IMR-90 (cell line): ENCODE measurements at regions not wholly inside any gene's neighbourhood (a gene's known extent, or its start where the extent isn't known, plus 50 kb on each side); places are given as distances from the start of the nearest gene placed in this dataset.

ENCODE experiments used
- ATAC-seq: fragments of 200-7000 bp; cut with Tn5 transposase; 2 replicates; pipeline ENCODE4 v1.9.1; 2020; ENCODE audit warnings: low read depth, mild to moderate bottlenecking, moderate library complexity
- BruUV-seq: library from RNA; stranded (reverse); fragments of 400-500 nt; replicated peaks from 2 replicates; lab custom pipeline; 2021; lab: Mats Ljungman, UMichigan
- CTCF ChIA-PET: fragments of 300-600 bp; formaldehyde crosslinking; extraction: SDS; loops from one replicate; lab custom pipeline; 2021; ENCODE audit warnings: antibody characterized with exemption; lab: Yijun Ruan, JAX
- POLR2A ChIA-PET: fragments of 300-600 bp; sonication (Branson Sonifier 250); formaldehyde crosslinking; loops from one replicate; lab custom pipeline; 2022; ENCODE audit warnings: antibody characterized with exemption; ENCODE audit not compliant: unreplicated experiment; lab: Charles Lee
- DNase-seq: peaks from one replicate; pipeline ENCODE4 v3.0.0; 2013
- H2AFZ ChIP-seq: replicated peaks from 2 replicates; pipeline ENCODE3; 2013; ENCODE audit warnings: low read length, mild to moderate bottlenecking; ENCODE audit not compliant: poor library complexity
- H2AK5ac ChIP-seq: 2 replicates; pipeline ENCODE4 v1.6.1; 2013; ENCODE audit warnings: low read depth, low read length, inconsistent platforms
- H2AK9ac ChIP-seq: replicated peaks from 2 replicates; pipeline ENCODE3; 2013; ENCODE audit warnings: mild to moderate bottlenecking, low read depth, low read length, moderate library complexity; ENCODE audit not compliant: poor library complexity
- H2BK120ac ChIP-seq: 2 replicates; pipeline ENCODE4 v1.6.1; 2013; ENCODE audit warnings: low read depth, low read length, inconsistent platforms
- H2BK15ac ChIP-seq: 3 replicates; pipeline ENCODE4 v1.6.1; 2013; ENCODE audit warnings: low read depth, low read length, inconsistent platforms
- H2BK20ac ChIP-seq: 2 replicates; pipeline ENCODE4 v1.6.1; 2013; ENCODE audit warnings: low read depth, mild to moderate bottlenecking, inconsistent platforms, low read length, moderate library complexity
- H2BK5ac ChIP-seq: 2 replicates; pipeline ENCODE4 v1.6.1; 2013; ENCODE audit warnings: mild to moderate bottlenecking, low read depth, low read length, inconsistent platforms; ENCODE audit not compliant: poor library complexity, severe bottlenecking
- H3K14ac ChIP-seq: replicated peaks from 2 replicates; pipeline ENCODE4 v1.6.1; 2013; ENCODE audit warnings: low read depth, low read length, inconsistent platforms
- H3K18ac ChIP-seq: 2 replicates; pipeline ENCODE4 v1.6.1; 2013; ENCODE audit warnings: low read depth, low read length, control low read depth
- H3K23ac ChIP-seq: 2 replicates; pipeline ENCODE4 v1.6.1; 2013; ENCODE audit warnings: low read depth, low read length, inconsistent platforms
- H3K27ac ChIP-seq: 2 replicates; pipeline ENCODE4 v1.5.1; 2013; ENCODE audit warnings: mild to moderate bottlenecking, control low read depth, low read length; ENCODE audit not compliant: insufficient read depth
- H3K27me3 ChIP-seq: 2 replicates; pipeline ENCODE4 v1.6.1; 2013; ENCODE audit warnings: low read length; ENCODE audit not compliant: control insufficient read depth, insufficient read depth
- H3K36me3 ChIP-seq: 2 replicates; pipeline ENCODE4 v1.6.1; 2013; ENCODE audit warnings: low read length, mixed read lengths; ENCODE audit not compliant: control insufficient read depth, insufficient read depth
- H3K4ac ChIP-seq: 2 replicates; pipeline ENCODE4 v1.6.1; 2013; ENCODE audit warnings: low read depth, low read length, inconsistent platforms
- H3K4me1 ChIP-seq: 2 replicates; pipeline ENCODE4 v1.6.1; 2013; ENCODE audit warnings: low read length, mixed read lengths; ENCODE audit not compliant: control insufficient read depth, insufficient read depth
- H3K4me2 ChIP-seq: 2 replicates; pipeline ENCODE4 v1.6.1; 2013; ENCODE audit warnings: low read depth, mild to moderate bottlenecking, control low read depth, low read length, moderate library complexity
- H3K4me3 ChIP-seq: 2 replicates; pipeline ENCODE4 v1.5.1; 2013; ENCODE audit warnings: low read depth, mild to moderate bottlenecking, control low read depth, low read length, moderate library complexity; ENCODE audit not compliant: insufficient read depth
- H3K56ac ChIP-seq: 2 replicates; pipeline ENCODE4 v1.6.1; 2013; ENCODE audit warnings: low read length, inconsistent platforms; ENCODE audit not compliant: insufficient read depth; ENCODE audit errors: extremely low read depth
- H3K79me1 ChIP-seq, 2 experiments: 2 replicates each; pipeline ENCODE4 v1.6.1; 2013; ENCODE audit warnings: low read length in 2 of 2, inconsistent platforms in 1 of 2, low read depth in 1 of 2
- H3K9ac ChIP-seq: 2 replicates; pipeline ENCODE4 v1.6.1; 2013; ENCODE audit warnings: low read depth, low read length, control low read depth
- H3K9me1 ChIP-seq: 2 replicates; pipeline ENCODE4 v1.6.1; 2013; ENCODE audit warnings: low read length, inconsistent platforms; ENCODE audit not compliant: insufficient read depth
- H3K9me3 ChIP-seq: 2 replicates; pipeline ENCODE4 v1.6.1; 2013; ENCODE audit warnings: low read length; ENCODE audit not compliant: control insufficient read depth, insufficient read depth
- H4K20me1 ChIP-seq: 2 replicates; pipeline ENCODE4 v1.6.1; 2013; ENCODE audit warnings: low read length, inconsistent platforms; ENCODE audit not compliant: insufficient read depth
- H4K5ac ChIP-seq: 2 replicates; pipeline ENCODE4 v1.6.1; 2013; ENCODE audit warnings: mild to moderate bottlenecking, low read depth, low read length, control low read depth
- H4K8ac ChIP-seq, 2 experiments: 2 replicates each; pipeline ENCODE4 v1.6.1; 2013; ENCODE audit warnings: low read depth in 2 of 2, low read length in 2 of 2, control low read depth in 1 of 2, inconsistent platforms in 1 of 2
- H4K91ac ChIP-seq: 2 replicates; pipeline ENCODE4 v1.6.1; 2013; ENCODE audit warnings: low read depth, low read length, inconsistent platforms; ENCODE audit not compliant: insufficient read depth
- BHLHE40 ChIP-seq: fragments of 150-350 bp; IDR thresholded peaks from 2 replicates; pipeline ENCODE4 v1.6.1; 2016; ENCODE audit warnings: mild to moderate bottlenecking, low read depth, low read length
- MXI1 ChIP-seq: IDR thresholded peaks from 2 replicates; pipeline ENCODE4 v1.6.1; 2012; ENCODE audit warnings: low read depth, mild to moderate bottlenecking, low read length, moderate library complexity, borderline replicate concordance
- POLR2A ChIP-seq: IDR thresholded peaks from 2 replicates; pipeline ENCODE4 v1.6.1; 2012; ENCODE audit warnings: mild to moderate bottlenecking, low read depth, low read length
- RAD21 ChIP-seq: IDR thresholded peaks from 2 replicates; pipeline ENCODE4 v1.6.1; 2012; ENCODE audit warnings: low read length, improper control_type of control experiment
- SMC3 ChIP-seq: fragments of 150-350 bp; IDR thresholded peaks from 2 replicates; pipeline ENCODE4 v1.6.1; 2016; ENCODE audit warnings: low read depth, mild to moderate bottlenecking, antibody characterized with exemption, low read length, moderate library complexity
- WGBS, 2 experiments: methylation state at CpG; one replicate each; pipeline versions ENCODE4 v1.1.5 to v1.1.7; 2013; ENCODE audit warnings: missing lambda C conversion rate in 2 of 2; ENCODE audit not compliant: insufficient read length in 1 of 2; ENCODE audit errors: extremely low coverage in 2 of 2; 5-methylcytosine and 5-hydroxymethylcytosine counted together
- dilution Hi-C: fragments of 300-500 bp; cut with HindIII; formaldehyde crosslinking; loops from one replicate; pipeline ENCODE4 v1.14.3; 2018; ENCODE audit warnings: low sequenced_read_pairs; ENCODE audit not compliant: unreplicated experiment
- in situ Hi-C: fragments of 300-500 bp; cut with MboI; formaldehyde crosslinking; loops from 3 replicates; pipeline ENCODE4 v1.14.3; 2019; ENCODE audit warnings: low sequenced_read_pairs, inconsistent platforms, mixed read lengths
- intact Hi-C: fragments of 100-400 bp; cut with micrococcal nuclease; formaldehyde crosslinking; loops from 2 replicates; pipeline ENCODE4 v1.10.0; 2022
- TF ChIP-seq, protein P1 (sequence below): fragments of 150-350 bp; IDR thresholded peaks from 2 replicates; pipeline ENCODE4 v1.6.1; 2017; ENCODE audit warnings: mild to moderate bottlenecking, antibody characterized with exemption, low read length, low read depth

DNA sequence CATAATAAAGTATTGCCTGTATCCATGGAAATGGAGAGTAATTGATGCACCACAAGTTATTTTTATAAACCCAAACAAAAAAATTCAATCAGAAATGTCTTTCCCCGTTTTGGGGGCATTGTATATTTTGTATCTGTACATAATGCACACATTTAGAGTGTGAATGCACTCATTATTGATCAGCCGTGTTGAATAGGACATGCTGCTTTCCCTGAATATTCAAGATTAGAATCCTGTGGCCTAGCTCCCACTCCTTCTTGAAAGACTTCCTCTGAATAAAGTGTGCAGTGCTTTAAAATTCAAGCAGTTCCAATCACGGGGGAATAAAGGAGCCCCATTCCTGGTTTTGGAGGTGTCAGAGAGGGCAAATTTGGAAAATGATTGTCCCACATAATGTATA is 103.8 kb upstream of the TOX3 start:
- CTCF ChIA-PET: interaction anchor here (0.7 kb wide), 1 partner anchor 22 kb away, joined by 4 read pairs; no protein-coding TSS in a partner anchor
- no peak overlapping the region for H4K8ac ChIP-seq
- in situ Hi-C loops (no loop called here), dilution Hi-C loops (no loop called here), intact Hi-C loops (no loop called here)
- TF ChIP-seq BHLHE40 (no peak), MXI1 (no peak), POLR2A (no peak), SMC3 (no peak), RAD21 (no peak)
- TF ChIP-seq, protein P1, sequence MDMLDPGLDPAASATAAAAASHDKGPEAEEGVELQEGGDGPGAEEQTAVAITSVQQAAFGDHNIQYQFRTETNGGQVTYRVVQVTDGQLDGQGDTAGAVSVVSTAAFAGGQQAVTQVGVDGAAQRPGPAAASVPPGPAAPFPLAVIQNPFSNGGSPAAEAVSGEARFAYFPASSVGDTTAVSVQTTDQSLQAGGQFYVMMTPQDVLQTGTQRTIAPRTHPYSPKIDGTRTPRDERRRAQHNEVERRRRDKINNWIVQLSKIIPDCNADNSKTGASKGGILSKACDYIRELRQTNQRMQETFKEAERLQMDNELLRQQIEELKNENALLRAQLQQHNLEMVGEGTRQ: no peak
- H3K79me1 ChIP-seq: no peaks in the 10 kb centered on the region
- H3K4ac ChIP-seq: no peak overlapping the region
- no peak overlapping the region for H2AK5ac ChIP-seq
- H3K14ac ChIP-seq: no peak overlapping the region
- H4K91ac ChIP-seq: no peak overlapping the region
- no peak overlapping the region for H2BK120ac ChIP-seq
- H3K4me3 ChIP-seq: no peak overlapping the region
- WGBS, 2 experiments: no CpG with 5 or more reads among the region's 3 CpGs
- peaks cover 2% of the 10 kb centered on the region; the same call in 1 of the 2 replicates for H3K9me3 ChIP-seq
- BruUV-seq: no TSS peak
- H3K4me2 ChIP-seq: no peak overlapping the region
- no peak overlapping the region for H3K56ac ChIP-seq
- H3K27me3 ChIP-seq: no peaks in the 10 kb centered on the region
- H3K27ac ChIP-seq: no peak overlapping the region
- POLR2A ChIA-PET: no interaction called here
- H3K9ac ChIP-seq: no peak overlapping the region
- no peak for ATAC-seq
- no peak overlapping the region for H4K5ac ChIP-seq
- no peak overlapping the region for H3K23ac ChIP-seq
- H2AK9ac ChIP-seq: no peak overlapping the region
- no peak overlapping the region for H2AFZ ChIP-seq
- no peak overlapping the region for H2BK15ac ChIP-seq
- no peak for DNase-seq
- no peak overlapping the region for H3K18ac ChIP-seq
- H3K9me1 ChIP-seq: no peaks in the 10 kb centered on the region
- H4K20me1 ChIP-seq: no peaks in the 10 kb centered on the region
- no peaks in the 10 kb centered on the region for H3K36me3 ChIP-seq
- no peaks in the 10 kb centered on the region for H3K4me1 ChIP-seq
- H2BK5ac ChIP-seq: no peak overlapping the region
- no peak overlapping the region for H2BK20ac ChIP-seq
